Stomach (tissue), 8 donors: ENCODE measurements at regions not wholly inside any gene's neighbourhood (a gene's known extent, or its start where the extent isn't known, plus 50 kb on each side); places are given as distances from the start of the nearest gene placed in this dataset.

Experiments used
- DNase-seq, 2 donors: peaks; one replicate each; pipeline versions ENCODE4 v3.0.0 to v3.0.0-alpha.2; 2013 to 2019
- H3K27ac ChIP-seq, 5 donors: fragments of 200-600 bp in 4 of 5; sonication (generic) in 4 of 5; one replicate each; pipeline ENCODE4 v1.5.1; 2013 to 2019; ENCODE audit warnings: mild to moderate bottlenecking in 1 of 5, moderate library complexity in 1 of 5
- H3K27me3 ChIP-seq, 3 donors: fragments of 200-600 bp; sonication (generic); one replicate each; pipeline ENCODE4 v1.5.1; 2017 to 2019; ENCODE audit warnings: mixed run types in 1 of 3
- H3K36me3 ChIP-seq, 4 donors: fragments of 200-600 bp; sonication (generic); 1 replicate in 3 of 4; 2 replicates in 1 of 4; pipeline ENCODE4 v1.5.1; 2016 to 2019
- H3K4me1 ChIP-seq, 4 donors: fragments of 200-600 bp; sonication (generic); one replicate each; pipeline ENCODE4 v1.5.1; 2016 to 2019
- H3K4me3 ChIP-seq, 4 donors: fragments of 200-600 bp; sonication (generic) in 3 of 4; one replicate each; pipeline ENCODE4 v1.5.1; 2016 to 2019; ENCODE audit warnings: mild to moderate bottlenecking in 1 of 4
- H3K9me3 ChIP-seq, 4 donors: fragments of 200-600 bp; sonication (generic); one replicate each; pipeline ENCODE4 v1.5.1; 2016 to 2019
- EP300 ChIP-seq: sonication (generic); formaldehyde crosslinking; IDR thresholded peaks from one replicate; pipeline ENCODE4 v1.6.1; 2017; ENCODE audit warnings: antibody characterized with exemption
- POLR2A ChIP-seq, 4 donors: fragments of 450-650 bp; IDR thresholded peaks; one replicate each; pipeline ENCODE4 v1.6.1; 2016; ENCODE audit warnings: antibody characterized with exemption in 4 of 4, control low read depth in 2 of 4, mild to moderate bottlenecking in 1 of 4, moderate library complexity in 1 of 4
- POLR2AphosphoS5 ChIP-seq, 3 donors: sonication (generic); formaldehyde crosslinking; IDR thresholded peaks; one replicate each; pipeline ENCODE4 v1.6.1; 2016; ENCODE audit warnings: antibody characterized with exemption in 3 of 3
- WGBS, 5 donors: extraction: QIAGEN DNeasy Blood & Tissue Kit in 3 of 5; methylation state at CpG; one replicate each; pipeline versions ENCODE4 v1.1.5 to v1.1.7; 2013 to 2018; 5-methylcytosine and 5-hydroxymethylcytosine counted together
- intact Hi-C: fragments of 100-400 bp; cut with DNase I; formaldehyde crosslinking; loops from one replicate; pipeline ENCODE4 v1.15.1; 2023; ENCODE audit warnings: low total_unique reads
- TF ChIP-seq, protein P1 (sequence below), 7 experiments: fragments of 450-650 bp in 4 of 7; fragments of 200-600 bp in 3 of 7; sonication (generic) in 3 of 7; IDR thresholded peaks; one replicate each; pipeline ENCODE4 v1.5.1; 2016 to 2019; ENCODE audit warnings: antibody characterized with exemption in 7 of 7, control low read depth in 2 of 7, mild to moderate bottlenecking in 1 of 7
- donor health status: healthy with polysubstance abuse.
- donor health status: Bipolar disorder and iron deficiency.
- donor health status: healthy.

- Histone ChIP-seq H3K4me3 (no peak overlapping the region), H3K9me3 (peaks cover 0 to 4% (median 0%) of the 10 kb centered on the region in 4 donors), H3K27me3 (no peaks in the 10 kb centered on the region), H3K36me3 (no peaks in the 10 kb centered on the region), H3K4me1 (no peaks in the 10 kb centered on the region), H3K27ac (no peak overlapping the region)
- WGBS, 5 donors: 80 to 90% (median 83%) methylated on average over 3 of the region's 3 CpGs
- TF ChIP-seq POLR2A (IDR thresholded peaks at IDR 0.05) (no peak), POLR2AphosphoS5 (IDR thresholded peaks at IDR 0.05) (no peak), EP300 (no peak)
- TF ChIP-seq, protein P1, sequence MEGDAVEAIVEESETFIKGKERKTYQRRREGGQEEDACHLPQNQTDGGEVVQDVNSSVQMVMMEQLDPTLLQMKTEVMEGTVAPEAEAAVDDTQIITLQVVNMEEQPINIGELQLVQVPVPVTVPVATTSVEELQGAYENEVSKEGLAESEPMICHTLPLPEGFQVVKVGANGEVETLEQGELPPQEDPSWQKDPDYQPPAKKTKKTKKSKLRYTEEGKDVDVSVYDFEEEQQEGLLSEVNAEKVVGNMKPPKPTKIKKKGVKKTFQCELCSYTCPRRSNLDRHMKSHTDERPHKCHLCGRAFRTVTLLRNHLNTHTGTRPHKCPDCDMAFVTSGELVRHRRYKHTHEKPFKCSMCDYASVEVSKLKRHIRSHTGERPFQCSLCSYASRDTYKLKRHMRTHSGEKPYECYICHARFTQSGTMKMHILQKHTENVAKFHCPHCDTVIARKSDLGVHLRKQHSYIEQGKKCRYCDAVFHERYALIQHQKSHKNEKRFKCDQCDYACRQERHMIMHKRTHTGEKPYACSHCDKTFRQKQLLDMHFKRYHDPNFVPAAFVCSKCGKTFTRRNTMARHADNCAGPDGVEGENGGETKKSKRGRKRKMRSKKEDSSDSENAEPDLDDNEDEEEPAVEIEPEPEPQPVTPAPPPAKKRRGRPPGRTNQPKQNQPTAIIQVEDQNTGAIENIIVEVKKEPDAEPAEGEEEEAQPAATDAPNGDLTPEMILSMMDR (IDR thresholded peaks at IDR 0.05): no peak
- DNase-seq: no peak
- intact Hi-C loops: no loop called here
Observed at GRCh38 chr9:18275313-18275990, 198.5 kb upstream of the ADAMTSL1 start.

DNA sequence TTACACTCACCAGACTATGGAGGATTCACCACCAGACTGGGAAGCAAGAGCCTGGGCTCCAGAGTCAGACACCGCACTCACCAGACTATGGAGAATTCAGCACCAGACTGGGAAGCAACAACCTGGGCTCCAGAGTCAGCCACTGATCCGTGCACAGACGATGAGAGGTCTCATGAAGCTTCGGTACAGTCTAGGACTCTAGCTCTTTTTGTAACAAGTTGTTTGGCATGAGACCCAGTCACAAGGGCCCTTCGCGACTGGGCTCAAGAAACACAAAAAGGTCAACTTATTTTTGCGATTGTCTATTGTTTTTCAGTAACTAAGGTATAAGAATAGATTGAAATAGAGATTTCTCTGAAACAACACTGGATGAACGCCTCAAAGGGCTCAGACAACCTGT, 192.7 kb upstream of the ADAMTSL1 start:
- no peaks in the 10 kb centered on the region for H3K27me3 ChIP-seq
- no peak overlapping the region for H3K4me3 ChIP-seq
- H3K27ac ChIP-seq: no peak overlapping the region
- intact Hi-C loops: no loop called here
- no peaks in the 10 kb centered on the region for H3K4me1 ChIP-seq
- H3K9me3 ChIP-seq: peaks cover 0 to 4% (median 0%) of the 10 kb centered on the region in 4 donors
- DNase-seq: no peak
- H3K36me3 ChIP-seq: no peaks in the 10 kb centered on the region
- WGBS, 5 donors: 93 to 97% (median 94%) methylated on average over 8 of the region's 8 CpGs
- TF ChIP-seq, protein P1 (IDR thresholded peaks at IDR 0.05): no peak
- no peak for TF ChIP-seq POLR2AphosphoS5 (IDR thresholded peaks at IDR 0.05)
- TF ChIP-seq POLR2A (IDR thresholded peaks at IDR 0.05): no peak
- no peak for TF ChIP-seq EP300

DNA sequence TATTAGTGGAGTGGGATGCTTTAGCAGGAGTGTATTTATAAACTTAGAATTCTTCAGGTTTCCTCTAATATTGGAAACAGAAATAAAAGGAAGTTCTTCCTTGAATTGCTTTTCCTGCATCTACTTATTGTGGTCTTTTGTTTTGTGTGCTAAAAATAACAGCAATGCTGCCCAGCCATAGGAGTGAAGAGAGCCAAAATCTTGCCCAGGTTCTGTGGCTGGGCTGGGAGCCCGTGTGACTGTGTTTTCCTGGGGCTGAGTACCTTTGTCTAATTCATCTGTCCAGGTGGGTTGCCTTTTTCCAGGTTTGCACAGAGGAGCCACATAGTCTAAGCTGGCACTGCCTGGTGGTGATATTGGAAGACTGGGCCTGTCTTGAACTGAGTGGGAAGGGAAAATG, 179.7 kb upstream of the ADAMTSL1 start:
- Histone ChIP-seq H3K27ac (no peak overlapping the region), H3K27me3 (no peaks in the 10 kb centered on the region), H3K4me1 (peaks cover 0 to 12% (median 5%) of the 10 kb centered on the region in 4 donors), H3K36me3 (no peaks in the 10 kb centered on the region), H3K9me3 (no peaks in the 10 kb centered on the region), H3K4me3 (no peak overlapping the region)
- TF ChIP-seq, protein P1 (IDR thresholded peaks at IDR 0.05): no peak
- TF ChIP-seq POLR2A (IDR thresholded peaks at IDR 0.05) (no peak), POLR2AphosphoS5 (IDR thresholded peaks at IDR 0.05) (no peak)
- DNase-seq: no peak
- intact Hi-C loops: no loop called here
- 41 to 57% (median 53%) methylated on average over 1 of the region's 1 CpG for WGBS, 5 donors

- peaks cover 0 to 12% (median 5%) of the 10 kb centered on the region in 4 donors for H3K4me1 ChIP-seq
- H3K27me3 ChIP-seq: no peaks in the 10 kb centered on the region
- DNase-seq: no peak
- no peak overlapping the region for H3K27ac ChIP-seq
- no peaks in the 10 kb centered on the region for H3K36me3 ChIP-seq
- WGBS, 5 donors: 74 to 96% (median 85%) methylated on average over 1 of the region's 1 CpG
- TF ChIP-seq, protein P1 (IDR thresholded peaks at IDR 0.05): no peak
- TF ChIP-seq POLR2A (IDR thresholded peaks at IDR 0.05): no peak
- TF ChIP-seq POLR2AphosphoS5 (IDR thresholded peaks at IDR 0.05): no peak
- TF ChIP-seq EP300: no peak
- H3K9me3 ChIP-seq: no peaks in the 10 kb centered on the region
- intact Hi-C loops: no loop called here
- H3K4me3 ChIP-seq: no peak overlapping the region
Observed at GRCh38 chr9:18296702-18297055, 177.3 kb upstream of the ADAMTSL1 start.
